ENCODE measurements at regions not wholly inside any gene's neighbourhood (a gene's known extent, or its start where the extent isn't known, plus 50 kb on each side); places are given as distances from the start of the nearest gene placed in this dataset.
A peak's percentile ranks its signal among the peaks of the same experiment; 100 is the strongest.

DNA sequence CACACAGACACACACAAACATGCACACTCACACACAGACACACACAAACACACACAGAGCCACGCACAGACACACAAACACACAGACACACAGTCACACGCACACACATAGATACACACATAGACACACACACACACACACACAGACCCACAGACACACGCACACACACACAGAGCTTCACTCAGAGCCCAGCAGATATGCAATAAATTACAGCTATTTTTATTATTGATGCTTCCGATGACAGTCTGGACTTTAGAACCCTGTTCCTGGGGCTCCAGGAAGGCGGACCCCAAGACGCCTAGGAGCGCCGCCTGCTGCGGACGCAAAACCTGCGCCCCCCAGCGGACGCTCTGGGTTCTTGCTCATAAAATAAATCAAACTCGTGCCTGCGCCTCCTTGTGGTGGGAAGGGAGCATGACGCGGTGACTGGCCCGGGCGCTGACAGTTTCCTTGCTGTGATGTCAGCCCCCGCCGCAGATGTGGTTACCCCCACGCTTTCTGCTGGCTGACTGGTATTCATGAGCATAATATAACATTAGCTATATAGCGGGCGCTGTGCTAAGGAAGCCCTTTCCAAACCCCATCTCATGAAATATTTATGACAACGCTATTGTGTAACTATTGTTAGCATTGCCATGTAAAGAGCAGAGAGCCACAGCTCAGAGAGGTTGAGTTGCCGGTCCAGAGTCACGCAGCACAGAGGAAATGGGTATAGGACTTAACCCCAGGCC is 64.4 kb upstream of the TM9SF2 start:
- peak; percentile 30 for DNase-seq

DNA sequence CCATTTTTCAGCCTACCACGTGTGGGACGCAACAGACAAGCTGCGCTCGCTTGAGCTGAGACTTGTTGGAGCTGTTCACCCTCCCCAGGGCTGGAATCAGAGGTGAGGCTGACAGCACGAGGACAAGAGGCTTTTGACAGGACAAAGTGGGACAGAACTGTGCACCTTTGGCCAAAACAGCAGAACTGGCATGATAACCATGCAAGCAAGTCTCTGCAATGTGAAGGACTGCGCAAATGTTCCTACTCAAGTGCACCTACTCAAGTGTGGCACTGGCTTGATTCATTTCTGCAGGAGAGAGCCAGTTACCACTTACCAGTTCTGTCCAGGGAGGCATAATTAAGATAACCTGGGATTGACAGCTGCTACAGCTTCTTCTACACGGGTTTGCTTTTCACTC is 62.2 kb upstream of the TM9SF2 start:
- no peak for DNase-seq

DNA sequence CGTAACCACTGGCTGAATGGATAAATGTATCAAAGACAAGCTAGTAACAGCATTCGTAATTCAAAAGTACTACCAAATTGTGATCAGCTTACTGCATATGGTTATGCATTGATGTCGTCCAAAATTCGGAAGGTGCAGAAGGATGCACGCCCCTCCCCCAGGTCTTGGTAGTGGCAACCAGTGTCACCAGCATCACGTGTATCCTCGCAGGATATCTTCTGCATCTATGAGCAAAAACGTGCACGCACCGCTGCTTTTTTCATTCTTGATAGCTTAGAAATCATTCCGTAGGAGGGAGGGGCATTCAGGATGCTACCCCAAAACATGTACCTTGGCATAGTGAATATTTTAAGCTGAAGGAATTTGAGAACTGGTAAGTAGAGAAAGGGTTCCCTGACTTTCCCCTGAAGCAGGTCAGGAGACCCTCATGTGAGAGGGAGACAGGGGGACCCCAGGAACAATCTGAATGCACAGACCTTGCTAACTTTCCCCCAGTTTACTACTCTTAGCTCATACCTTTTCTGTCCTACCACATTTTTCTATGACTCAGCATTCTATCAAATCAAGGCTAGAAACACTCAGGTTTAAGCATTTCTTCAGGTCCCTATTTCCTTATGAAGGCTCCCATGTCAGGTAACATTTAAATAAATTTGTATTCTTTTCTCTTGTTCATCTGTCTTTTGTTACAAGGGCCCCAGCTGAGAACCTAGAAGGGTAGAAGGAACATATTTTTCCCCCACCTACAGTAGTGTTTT is 61.2 kb upstream of the TM9SF2 start:
- DNase-seq, result no peak

DNA sequence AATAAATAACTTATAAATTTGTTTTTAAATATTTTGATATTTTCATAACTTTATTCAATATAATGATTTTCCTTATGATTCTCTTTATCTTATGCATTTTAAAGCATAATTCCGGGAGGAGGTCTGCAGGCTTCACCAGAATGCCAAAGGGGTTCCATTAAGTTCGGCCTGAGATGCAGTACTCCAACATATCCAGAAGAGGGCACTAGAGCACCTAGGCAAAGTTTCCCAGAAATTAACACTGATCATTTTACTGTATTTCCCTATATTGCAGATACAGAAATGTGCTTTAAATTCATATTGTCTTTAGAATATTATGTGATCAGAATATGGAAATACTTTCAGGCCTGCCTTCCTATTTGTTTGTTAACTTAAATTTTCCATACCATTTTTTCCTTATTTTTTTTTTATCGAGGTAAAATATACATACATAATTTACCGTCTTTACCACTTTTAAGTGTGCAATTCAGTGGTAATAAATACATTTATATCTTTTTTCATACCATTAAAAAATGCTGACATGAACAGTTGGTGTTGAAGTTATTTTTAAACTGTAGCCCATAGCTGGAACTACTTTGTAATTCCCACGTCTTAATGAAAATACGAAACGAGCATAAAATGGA is 58.9 kb upstream of the TM9SF2 start:
- DNase-seq, result no peak

DNA sequence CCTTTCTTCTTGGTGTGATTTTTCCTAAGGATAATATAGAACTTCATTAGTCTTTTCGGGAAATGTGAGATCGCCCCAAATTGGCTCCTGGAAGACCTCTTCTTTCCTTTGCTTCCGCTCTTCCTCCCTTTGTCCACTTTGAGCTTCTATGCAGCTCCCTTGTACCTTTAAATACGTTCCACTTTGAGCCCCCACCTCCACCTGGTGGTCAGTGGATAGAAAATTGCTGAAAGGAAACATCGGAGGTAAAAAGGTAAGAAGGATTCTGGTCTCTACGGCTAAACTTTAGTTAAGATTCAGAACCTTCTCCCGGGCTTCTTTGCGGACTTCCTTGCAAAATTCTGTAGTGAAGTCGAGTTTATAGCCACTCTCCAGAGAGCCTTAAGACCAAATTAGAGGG is 55.0 kb upstream of the TM9SF2 start:
- no peak for DNase-seq

DNA sequence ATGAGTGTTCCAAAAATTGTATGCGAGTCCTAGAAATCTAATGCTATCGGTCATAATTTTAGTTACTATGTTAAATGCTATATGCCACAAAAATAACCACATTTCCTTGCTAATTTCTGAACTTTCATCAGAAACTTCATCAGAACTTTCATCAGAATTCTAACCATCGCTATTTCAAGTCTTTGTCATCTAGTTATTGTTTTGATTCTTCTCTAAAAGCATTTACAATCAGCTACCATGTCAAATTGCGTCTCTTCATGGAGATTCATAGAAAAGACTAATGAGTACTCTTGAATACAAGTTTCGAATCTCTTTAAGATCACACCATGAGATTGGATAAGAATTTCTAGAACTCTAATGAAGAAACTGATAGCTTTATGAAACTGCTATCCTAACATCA is 52.7 kb upstream of the TM9SF2 start:
- DNase-seq, result no peak

DNA sequence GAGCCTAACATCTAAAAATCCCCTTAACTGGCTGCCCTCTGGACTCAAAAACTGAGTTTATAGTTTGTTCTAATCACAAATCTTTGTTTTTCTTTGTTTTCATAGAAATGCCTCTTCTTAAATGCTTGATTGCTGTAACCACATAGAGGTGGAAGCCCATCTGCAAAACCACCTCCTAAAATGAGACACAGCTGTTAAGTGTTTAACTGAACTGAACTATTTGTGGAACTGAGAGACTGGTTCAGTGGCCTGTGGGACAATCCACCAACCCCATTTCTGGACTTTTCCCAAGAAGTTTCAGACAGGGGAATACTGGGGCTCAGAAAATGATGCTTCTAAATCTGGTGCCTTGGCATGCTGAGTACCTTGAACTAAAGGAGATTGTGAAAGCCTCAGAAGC is 50.9 kb upstream of the TM9SF2 start:
- no peak for DNase-seq

All from NCI-H1105 (cell line).